G401 (cell line): ENCODE measurements at regions not wholly inside any gene's neighbourhood (a gene's known extent, or its start where the extent isn't known, plus 50 kb on each side); places are given as distances from the start of the nearest gene placed in this dataset.
A peak's percentile ranks its signal among the peaks of the same experiment; 100 is the strongest.
"Not testable (repeated sequence)": the region's sequence is repeated elsewhere in the genome, so short reads cannot be mapped to it uniquely, and the experiment has no call there.

Experiments
- DNase-seq: peaks from one replicate; pipeline ENCODE4 v3.0.0-alpha.2; 2015; ENCODE audit warnings: low spot score
- in situ Hi-C: cut with HindIII; loops from 2 replicates; pipeline ENCODE4 v1.10.0; 2016; ENCODE audit warnings: low sequenced_read_pairs, mixed read lengths

GRCh38 chr7:138208864-138209263 lies 132.6 kb downstream of the AKR1D1 start:
- no peak for DNase-seq
- in situ Hi-C loops: no loop called here

DNA sequence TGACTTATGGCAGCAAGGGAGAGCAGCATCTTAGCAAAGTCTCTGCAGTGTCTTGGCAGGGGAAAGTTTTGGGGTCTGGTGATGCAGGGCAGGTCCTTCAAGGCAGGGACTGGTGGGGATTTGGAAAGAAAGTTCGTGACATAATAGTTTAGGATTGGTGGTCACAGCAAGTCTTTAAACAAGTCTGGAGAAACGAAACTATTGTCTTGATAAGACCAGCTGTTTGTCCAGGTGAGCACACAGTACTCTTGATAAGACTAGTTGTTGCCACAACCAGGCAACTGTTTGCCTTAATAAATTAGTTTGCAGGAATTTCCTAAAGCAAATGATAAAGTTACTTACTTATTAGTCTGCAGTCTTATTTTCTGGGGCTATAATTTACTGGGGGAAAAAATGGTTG lies 136.1 kb downstream of the AKR1D1 start:
- in situ Hi-C loops: no loop called here
- no peak for DNase-seq

- no peak for DNase-seq
- in situ Hi-C loops: no loop called here
Measured at GRCh38 chr7:138214926-138215325, 138.7 kb downstream of the AKR1D1 start.

- in situ Hi-C loops, DNase-seq: not testable (repeated sequence)
Measured at GRCh38 chr7:138220321-138220720, 144.1 kb downstream of the AKR1D1 start.

DNA sequence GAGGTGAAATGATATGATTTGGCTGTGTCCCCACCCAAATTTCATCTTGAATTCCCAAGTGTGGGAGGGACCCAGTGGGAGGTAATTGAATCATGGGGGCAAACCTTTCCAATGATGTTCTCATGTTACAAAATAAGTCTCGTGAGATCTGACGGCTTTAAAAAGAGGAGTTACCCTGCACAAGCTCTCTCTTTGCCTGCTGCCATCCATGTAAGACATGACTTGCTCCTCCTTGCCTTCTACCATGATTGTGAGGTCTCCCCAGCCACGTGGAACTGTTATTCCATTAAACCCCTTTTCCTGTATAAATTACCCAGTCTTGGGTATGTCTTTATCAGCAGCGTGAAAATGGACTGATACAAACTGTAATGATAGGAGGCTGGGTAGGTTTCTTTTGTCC lies 145.1 kb downstream of the AKR1D1 start:
- in situ Hi-C loops, DNase-seq: not testable (repeated sequence)

GRCh38 chr7:138223402-138223879 lies 147.2 kb downstream of the AKR1D1 start:
- in situ Hi-C loops: no loop called here
- DNase-seq: no peak

DNA sequence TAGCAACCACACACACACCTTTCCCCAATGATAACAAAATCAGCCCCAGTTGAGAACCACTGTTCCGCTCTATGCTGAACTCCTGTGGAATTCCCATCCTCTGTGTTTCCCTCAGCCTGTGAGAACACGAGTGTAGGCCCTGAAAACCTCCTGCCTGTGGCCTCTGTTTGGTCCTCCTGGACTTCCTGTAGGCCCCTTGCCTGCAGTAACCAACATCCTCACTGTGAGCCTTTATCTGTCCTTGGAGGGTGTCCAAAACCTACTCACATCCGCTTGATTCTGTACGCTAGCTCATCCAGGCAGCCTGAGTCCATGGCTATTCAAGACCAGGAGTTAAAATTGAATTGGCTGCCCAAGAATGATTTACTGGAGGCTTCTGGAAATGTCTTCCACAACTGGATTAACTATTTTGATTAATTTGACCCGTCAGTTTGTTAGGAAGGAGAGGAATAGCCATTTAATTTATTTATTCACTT lies 149.8 kb downstream of the AKR1D1 start:
- DNase-seq: no peak

DNA sequence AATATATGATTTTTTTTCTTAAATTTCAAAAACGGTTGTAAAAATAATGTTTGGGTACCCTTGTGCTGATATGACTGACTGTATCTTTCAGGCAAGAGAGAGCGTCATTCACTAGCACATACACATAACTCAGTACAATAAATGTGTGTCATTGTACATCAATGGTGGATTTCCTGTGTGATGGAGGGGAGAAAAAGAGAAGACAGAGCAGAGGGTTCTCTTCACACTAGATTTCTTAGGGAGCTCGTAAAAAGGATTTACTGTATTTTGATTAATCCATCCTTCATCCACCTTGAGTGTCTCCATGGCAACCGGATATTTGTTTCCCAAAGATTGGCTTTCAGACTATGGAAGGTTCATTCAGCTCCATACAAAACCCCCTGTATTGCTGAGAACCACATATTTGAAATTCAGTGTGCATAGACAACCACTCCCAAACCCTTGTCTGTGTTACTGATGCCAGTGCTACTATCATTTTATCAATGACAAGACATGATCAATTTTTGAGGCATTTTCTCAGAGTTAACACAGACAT lies 150.6 kb downstream of the AKR1D1 start:
- no peak for DNase-seq
- in situ Hi-C loops: no loop called here

More for the DNA sequence above, 149.8 kb downstream of the AKR1D1 start:
- in situ Hi-C loops: no loop called here

DNA sequence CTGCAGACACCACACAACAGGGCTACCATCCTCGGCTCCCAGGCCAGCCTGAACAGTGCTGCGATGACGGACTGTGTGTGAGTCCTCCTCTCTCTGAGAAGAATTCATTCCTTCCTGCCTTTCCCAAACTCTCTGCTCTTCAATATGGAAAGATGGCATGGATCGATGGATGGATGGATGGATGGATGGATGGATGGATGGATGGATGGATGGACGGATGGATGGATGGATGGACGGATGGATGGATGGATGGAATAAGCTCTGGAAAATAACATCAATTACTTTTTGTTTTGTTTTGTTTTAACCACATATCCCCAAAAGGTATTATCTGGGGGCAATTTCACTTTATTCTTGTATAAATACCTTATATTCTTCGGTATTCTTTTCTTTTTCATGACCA lies 151.9 kb downstream of the AKR1D1 start:
- in situ Hi-C loops: no loop called here

GRCh38 chr7:138228769-138229168 lies 152.5 kb downstream of the AKR1D1 start:
- DNase-seq: no peak
- in situ Hi-C loops: no loop called here

More for the DNA sequence above, 151.9 kb downstream of the AKR1D1 start:
- DNase-seq: no peak

GRCh38 chr7:138233189-138233588 lies 156.9 kb downstream of the AKR1D1 start:
- in situ Hi-C loops: no loop called here
- no peak for DNase-seq

DNA sequence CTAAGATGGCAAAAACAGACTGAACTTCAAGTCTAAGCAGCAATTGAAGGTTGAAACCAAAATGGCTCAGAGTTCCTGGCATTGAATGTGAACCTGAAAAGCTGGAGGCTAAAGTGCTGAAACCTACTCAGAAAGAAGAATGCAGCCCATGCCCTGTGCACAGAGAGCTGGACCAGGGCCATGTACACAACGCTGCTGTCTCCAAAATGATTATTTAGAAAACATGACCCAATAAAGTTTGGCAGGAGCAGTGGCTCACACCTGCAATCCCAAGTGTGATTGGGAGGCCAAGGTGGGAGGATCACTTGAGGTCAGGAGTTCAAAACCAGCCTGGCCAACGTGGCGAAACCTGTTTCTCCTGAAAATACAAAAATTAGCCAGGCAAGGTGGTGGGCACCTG lies 158.9 kb downstream of the AKR1D1 start:
- in situ Hi-C loops: no loop called here
- no peak for DNase-seq

GRCh38 chr7:138237995-138238394 lies 161.7 kb downstream of the AKR1D1 start:
- no peak for DNase-seq
- in situ Hi-C loops: no loop called here

DNA sequence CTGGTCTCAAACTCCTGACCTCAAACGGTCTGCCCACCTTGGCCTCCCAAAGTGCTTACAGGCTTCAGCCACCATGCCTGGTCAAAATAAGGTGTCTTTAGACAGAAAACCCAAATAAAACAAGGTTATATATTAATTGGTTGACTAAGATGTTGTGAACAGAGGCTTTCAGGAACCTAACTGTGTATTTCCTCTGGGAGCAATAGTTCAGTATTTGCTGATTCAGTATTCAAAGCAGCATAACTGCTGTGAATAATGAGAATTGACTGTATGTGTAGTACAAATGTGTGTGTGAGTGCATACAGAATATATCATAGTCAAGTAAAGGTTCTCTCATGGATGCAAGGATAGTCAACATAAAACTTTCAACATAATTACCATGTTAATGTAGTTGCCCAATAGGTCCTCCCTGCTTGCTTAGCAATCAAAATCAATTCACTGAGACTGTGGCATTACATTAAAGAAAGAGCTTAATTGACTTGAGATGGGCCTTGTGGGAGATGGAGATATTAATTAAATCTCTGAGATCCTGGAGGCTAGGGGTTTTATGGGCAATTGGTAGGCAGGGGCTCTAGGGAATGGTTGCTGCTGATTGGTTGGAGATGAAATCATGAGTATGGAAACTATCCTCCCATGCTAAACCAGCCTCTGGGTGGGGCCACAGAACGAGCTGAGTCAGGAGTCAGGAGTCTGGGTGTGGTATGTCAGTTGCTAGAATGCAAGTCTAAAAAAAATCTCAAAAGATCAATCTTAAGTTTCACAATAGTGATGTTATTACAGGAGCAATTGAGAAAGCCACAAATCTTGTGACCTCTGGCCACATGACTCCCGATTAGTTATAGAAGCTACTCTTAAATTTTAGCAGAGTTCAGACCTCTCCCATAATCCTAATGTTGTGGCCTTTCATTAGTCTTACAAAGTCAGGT lies 162.7 kb downstream of the AKR1D1 start:
- in situ Hi-C loops: no loop called here
- DNase-seq: no peak

DNA sequence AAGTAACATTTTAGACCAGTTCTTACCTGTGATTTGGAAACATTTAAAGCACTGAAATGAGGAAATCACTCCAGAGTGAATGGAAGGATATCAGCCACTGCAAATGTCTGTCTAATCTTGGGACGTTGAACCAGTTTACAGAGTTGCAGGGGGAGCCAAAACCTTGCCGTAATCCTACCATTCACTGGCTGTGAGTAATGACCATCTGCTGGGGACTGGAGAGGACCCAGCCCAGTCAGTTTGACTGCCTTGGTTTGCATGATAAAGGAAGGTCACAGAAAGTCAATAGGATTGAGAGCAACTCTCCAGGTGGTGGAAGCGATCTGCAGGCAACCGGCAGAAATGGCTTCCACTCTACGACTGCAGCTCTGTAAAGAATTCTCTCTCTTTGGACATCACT lies 167.2 kb downstream of the AKR1D1 start:
- DNase-seq: peak; percentile 3
- in situ Hi-C loops: no loop called here

- no peak for DNase-seq
- in situ Hi-C loops: no loop called here
Measured at GRCh38 chr7:138243836-138244235, 167.6 kb downstream of the AKR1D1 start.

- no peak for DNase-seq
- in situ Hi-C loops: no loop called here
Measured at GRCh38 chr7:138244606-138245005, 168.3 kb downstream of the AKR1D1 start.

DNA sequence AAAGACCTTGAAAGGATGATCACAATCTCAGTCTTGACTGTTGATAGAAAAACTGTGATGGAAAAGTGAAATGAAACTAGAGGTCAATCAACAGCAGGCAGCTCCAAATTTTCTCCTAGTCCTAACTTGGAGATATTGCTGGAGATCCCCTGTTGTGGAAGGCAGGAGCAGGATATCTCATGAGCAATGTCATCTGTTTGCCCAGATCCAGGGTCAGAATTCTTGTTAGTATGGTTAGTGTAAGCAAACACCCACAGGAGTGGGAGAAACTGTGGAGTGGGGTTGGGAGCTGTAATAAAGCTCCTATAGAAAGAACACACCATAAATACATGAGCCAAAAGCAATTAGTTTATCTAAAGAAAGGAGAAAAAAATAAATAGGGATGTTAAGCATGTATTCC lies 169.0 kb downstream of the AKR1D1 start:
- in situ Hi-C loops: no loop called here
- DNase-seq: no peak

GRCh38 chr7:138245682-138246081 lies 169.4 kb downstream of the AKR1D1 start:
- in situ Hi-C loops: no loop called here
- no peak for DNase-seq

GRCh38 chr7:138246428-138246827 lies 170.2 kb downstream of the AKR1D1 start:
- in situ Hi-C loops: no loop called here
- DNase-seq: no peak
